Astrocyte of the spinal cord (primary cell): ENCODE measurements at regions not wholly inside any gene's neighbourhood (a gene's known extent, or its start where the extent isn't known, plus 50 kb on each side); places are given as distances from the start of the nearest gene placed in this dataset.

Experiments
- DNase-seq: peaks from one replicate; pipeline ENCODE4 v3.0.0; 2011; ENCODE audit warnings: low read depth, low spot score
- H3K4me3 ChIP-seq: 2 replicates; pipeline ENCODE4 v1.5.1; 2011; ENCODE audit warnings: low read depth, mild to moderate bottlenecking, low read length, moderate library complexity
- CTCF ChIP-seq: IDR thresholded peaks from 2 replicates; pipeline ENCODE4 v1.5.1; 2012; ENCODE audit warnings: low read depth, mild to moderate bottlenecking, low read length, inconsistent platforms
- in situ Hi-C: cut with HindIII; loops from 2 replicates; pipeline ENCODE4 v1.10.0; 2017; ENCODE audit warnings: low sequenced_read_pairs

GRCh38 chr11:97972731-97973130 is 1048.0 kb upstream of the CNTN5 start:
- DNase-seq, result no peak
- in situ Hi-C loops, result no loop called here
- no peak for TF ChIP-seq CTCF

GRCh38 chr11:97973352-97973857 is 1047.3 kb upstream of the CNTN5 start:
- H3K4me3 ChIP-seq, result no peak overlapping the region
- no peak for TF ChIP-seq CTCF
- in situ Hi-C loops, result no loop called here
- no peak for DNase-seq

More at GRCh38 chr11:97972731-97973130, 1048.0 kb upstream of the CNTN5 start:
- H3K4me3 ChIP-seq, result no peak overlapping the region

GRCh38 chr11:97974798-97975498 is 1045.8 kb upstream of the CNTN5 start:
- no peak for DNase-seq
- TF ChIP-seq CTCF, result no peak
- no peak overlapping the region for H3K4me3 ChIP-seq
- in situ Hi-C loops, result no loop called here

GRCh38 chr11:97977726-97978125 is 1043.0 kb upstream of the CNTN5 start:
- no peak for TF ChIP-seq CTCF
- in situ Hi-C loops, result no loop called here
- no peak overlapping the region for H3K4me3 ChIP-seq
- DNase-seq, result no peak

GRCh38 chr11:97979741-97980140 is 1041.0 kb upstream of the CNTN5 start:
- peak; percentile 77 for DNase-seq
- in situ Hi-C loops, result no loop called here
- TF ChIP-seq CTCF, result no peak
- H3K4me3 ChIP-seq, result no peak overlapping the region

- no peak for TF ChIP-seq CTCF
- in situ Hi-C loops, result no loop called here
- no peak for DNase-seq
- no peak overlapping the region for H3K4me3 ChIP-seq
Measured at GRCh38 chr11:97982512-97982911, 1038.2 kb upstream of the CNTN5 start.
